Stimulated activated memory B cell treated with anti-CD40 and anti-IgM and Interleukin-4, amounts not matched to agents 10 μg/mL and 1 μg/mL and 100 μg/mL, for 72 hours (primary cell): ENCODE measurements at regions not wholly inside any gene's neighbourhood (a gene's known extent, or its start where the extent isn't known, plus 50 kb on each side); places are given as distances from the start of the nearest gene placed in this dataset.
"Not testable (repeated sequence)": the region's sequence is repeated elsewhere in the genome, so short reads cannot be mapped to it uniquely, and the experiment has no call there.

Experiments used
- ATAC-seq: fragments of 150-1000 bp; cut with Tn5 transposase; 2 replicates; pipeline ENCODE4 v1.10.0; 2021
- H3K27ac Mint-ChIP-seq: one replicate; pipeline ENCODE4 v1.8.0; 2022; ENCODE audit warnings: mild to moderate bottlenecking, mixed read lengths
- H3K27me3 Mint-ChIP-seq: one replicate; pipeline ENCODE4 v1.8.0; 2022; ENCODE audit warnings: mixed read lengths
- H3K36me3 Mint-ChIP-seq: one replicate; pipeline ENCODE4 v1.8.0; 2022; ENCODE audit warnings: mixed read lengths
- H3K4me1 Mint-ChIP-seq: one replicate; pipeline ENCODE4 v1.8.0; 2022; ENCODE audit warnings: mixed read lengths
- H3K4me3 Mint-ChIP-seq: one replicate; pipeline ENCODE4 v1.8.0; 2022; ENCODE audit warnings: mild to moderate bottlenecking, moderate library complexity, mixed read lengths
- H3K9me3 Mint-ChIP-seq: one replicate; pipeline ENCODE4 v1.8.0; 2022; ENCODE audit warnings: mixed read lengths

GRCh38 chr2:48026865-48027264 is 120.6 kb upstream of the FBXO11 start:
- ATAC-seq = no peak
- no peak overlapping the region for H3K4me3 Mint-ChIP-seq
- H3K4me1 Mint-ChIP-seq = no peaks in the 10 kb centered on the region
- H3K27ac Mint-ChIP-seq = no peak overlapping the region
- peaks cover 12% of the 10 kb centered on the region for H3K27me3 Mint-ChIP-seq
- peaks cover 4% of the 10 kb centered on the region for H3K9me3 Mint-ChIP-seq
- H3K36me3 Mint-ChIP-seq = no peaks in the 10 kb centered on the region

- H3K9me3 Mint-ChIP-seq = peaks cover 3% of the 10 kb centered on the region
- H3K4me1 Mint-ChIP-seq = peaks cover 5% of the 10 kb centered on the region
- peaks cover 6% of the 10 kb centered on the region for H3K36me3 Mint-ChIP-seq
- no peaks in the 10 kb centered on the region for H3K27me3 Mint-ChIP-seq
- H3K27ac Mint-ChIP-seq = no peak overlapping the region
- ATAC-seq = no peak
- no peak overlapping the region for H3K4me3 Mint-ChIP-seq
Measured at GRCh38 chr2:48032765-48033164, 126.5 kb upstream of the FBXO11 start.

- H3K27ac Mint-ChIP-seq = no peak overlapping the region
- H3K27me3 Mint-ChIP-seq = peaks cover 5% of the 10 kb centered on the region
- peaks cover 5% of the 10 kb centered on the region for H3K4me1 Mint-ChIP-seq
- ATAC-seq = peak; percentile 39
- H3K4me3 Mint-ChIP-seq = no peak overlapping the region
- peaks cover 3% of the 10 kb centered on the region for H3K9me3 Mint-ChIP-seq
- peaks cover 10% of the 10 kb centered on the region for H3K36me3 Mint-ChIP-seq
Measured at GRCh38 chr2:48034295-48034694, 128.0 kb upstream of the FBXO11 start.

GRCh38 chr2:48036312-48036711 is 130.0 kb upstream of the FBXO11 start:
- Mint-ChIP-seq H3K4me3 (no peak overlapping the region), H3K27me3 (peaks cover 10% of the 10 kb centered on the region), H3K4me1 (peaks cover 5% of the 10 kb centered on the region), H3K36me3 (peaks cover 14% of the 10 kb centered on the region), H3K27ac (no peak overlapping the region), H3K9me3 (peaks cover 7% of the 10 kb centered on the region)
- ATAC-seq = no peak

- Mint-ChIP-seq H3K27me3 (peaks cover 10% of the 10 kb centered on the region), H3K27ac (no peak overlapping the region), H3K9me3 (peaks cover 7% of the 10 kb centered on the region), H3K4me1 (peaks cover 14% of the 10 kb centered on the region), H3K4me3 (no peak overlapping the region), H3K36me3 (peaks cover 14% of the 10 kb centered on the region)
- no peak for ATAC-seq
Measured at GRCh38 chr2:48039209-48039990, 133.1 kb upstream of the FBXO11 start.

- peaks cover 25% of the 10 kb centered on the region for H3K4me1 Mint-ChIP-seq
- no peak for ATAC-seq
- no peak overlapping the region for H3K27ac Mint-ChIP-seq
- H3K9me3 Mint-ChIP-seq = peaks cover 7% of the 10 kb centered on the region
- no peak overlapping the region for H3K4me3 Mint-ChIP-seq
- peaks cover 10% of the 10 kb centered on the region for H3K27me3 Mint-ChIP-seq
- H3K36me3 Mint-ChIP-seq = peaks cover 8% of the 10 kb centered on the region
Measured at GRCh38 chr2:48043131-48043700, 136.9 kb upstream of the FBXO11 start.

- H3K4me1 Mint-ChIP-seq = peaks cover 27% of the 10 kb centered on the region
- H3K27me3 Mint-ChIP-seq = peaks cover 10% of the 10 kb centered on the region
- no peak overlapping the region for H3K4me3 Mint-ChIP-seq
- no peak overlapping the region for H3K27ac Mint-ChIP-seq
- H3K9me3 Mint-ChIP-seq = peaks cover 7% of the 10 kb centered on the region
- no peak for ATAC-seq
- H3K36me3 Mint-ChIP-seq = peaks cover 8% of the 10 kb centered on the region
Measured at GRCh38 chr2:48043746-48044145, 137.4 kb upstream of the FBXO11 start.

GRCh38 chr2:48045613-48046012 is 139.3 kb upstream of the FBXO11 start:
- Mint-ChIP-seq H3K27ac (no peak overlapping the region), H3K4me1 (peaks cover 36% of the 10 kb centered on the region), H3K36me3 (no peaks in the 10 kb centered on the region), H3K9me3 (peaks cover 2% of the 10 kb centered on the region), H3K27me3 (no peaks in the 10 kb centered on the region), H3K4me3 (no peak overlapping the region)
- ATAC-seq = peak; percentile 74

GRCh38 chr2:48048476-48049171 is 142.3 kb upstream of the FBXO11 start:
- H3K27me3 Mint-ChIP-seq = no peaks in the 10 kb centered on the region
- no peaks in the 10 kb centered on the region for H3K36me3 Mint-ChIP-seq
- H3K9me3 Mint-ChIP-seq = peaks cover 2% of the 10 kb centered on the region
- peak; percentile 34 for ATAC-seq
- H3K27ac Mint-ChIP-seq = no peak overlapping the region
- no peak overlapping the region for H3K4me3 Mint-ChIP-seq
- peaks cover 33% of the 10 kb centered on the region for H3K4me1 Mint-ChIP-seq

GRCh38 chr2:48049371-48049770 is 143.1 kb upstream of the FBXO11 start:
- peaks cover 33% of the 10 kb centered on the region for H3K4me1 Mint-ChIP-seq
- H3K27ac Mint-ChIP-seq = no peak overlapping the region
- no peak for ATAC-seq
- H3K4me3 Mint-ChIP-seq = no peak overlapping the region
- peaks cover 2% of the 10 kb centered on the region for H3K9me3 Mint-ChIP-seq
- H3K36me3 Mint-ChIP-seq = no peaks in the 10 kb centered on the region
- no peaks in the 10 kb centered on the region for H3K27me3 Mint-ChIP-seq

- H3K36me3 Mint-ChIP-seq = no peaks in the 10 kb centered on the region
- H3K27ac Mint-ChIP-seq = no peak overlapping the region
- peaks cover 2% of the 10 kb centered on the region for H3K9me3 Mint-ChIP-seq
- H3K4me1 Mint-ChIP-seq = peaks cover 23% of the 10 kb centered on the region
- ATAC-seq = no peak
- no peak overlapping the region for H3K4me3 Mint-ChIP-seq
- no peaks in the 10 kb centered on the region for H3K27me3 Mint-ChIP-seq
Measured at GRCh38 chr2:48050711-48051110, 144.4 kb upstream of the FBXO11 start.

GRCh38 chr2:48059975-48060374 is 153.7 kb upstream of the FBXO11 start:
- H3K27ac Mint-ChIP-seq = no peak overlapping the region
- H3K27me3 Mint-ChIP-seq = no peaks in the 10 kb centered on the region
- H3K4me1 Mint-ChIP-seq = no peaks in the 10 kb centered on the region
- no peak overlapping the region for H3K4me3 Mint-ChIP-seq
- H3K36me3 Mint-ChIP-seq = no peaks in the 10 kb centered on the region
- H3K9me3 Mint-ChIP-seq = peaks cover 3% of the 10 kb centered on the region
- ATAC-seq = no peak

- H3K9me3 Mint-ChIP-seq, H3K36me3 Mint-ChIP-seq, H3K4me3 Mint-ChIP-seq, ATAC-seq, H3K27me3 Mint-ChIP-seq, H3K27ac Mint-ChIP-seq, H3K4me1 Mint-ChIP-seq: not testable (repeated sequence)
Measured at GRCh38 chr2:48061656-48062055, 155.4 kb upstream of the FBXO11 start.

- Mint-ChIP-seq H3K27ac (no peak overlapping the region), H3K4me1 (peaks cover 6% of the 10 kb centered on the region), H3K9me3 (no peaks in the 10 kb centered on the region), H3K4me3 (no peak overlapping the region), H3K36me3 (no peaks in the 10 kb centered on the region), H3K27me3 (no peaks in the 10 kb centered on the region)
- no peak for ATAC-seq
Measured at GRCh38 chr2:48065096-48065495, 158.8 kb upstream of the FBXO11 start.

- Mint-ChIP-seq H3K27me3 (no peaks in the 10 kb centered on the region), H3K4me3 (no peak overlapping the region), H3K36me3 (no peaks in the 10 kb centered on the region), H3K9me3 (no peaks in the 10 kb centered on the region), H3K4me1 (peaks cover 6% of the 10 kb centered on the region), H3K27ac (no peak overlapping the region)
- peak; percentile 73 for ATAC-seq
Measured at GRCh38 chr2:48066000-48066399, 159.7 kb upstream of the FBXO11 start.

GRCh38 chr2:48069769-48070168 is 163.5 kb upstream of the FBXO11 start:
- Mint-ChIP-seq H3K4me1 (peaks cover 6% of the 10 kb centered on the region), H3K36me3 (no peaks in the 10 kb centered on the region), H3K27ac (no peak overlapping the region), H3K9me3 (no peaks in the 10 kb centered on the region), H3K4me3 (no peak overlapping the region), H3K27me3 (peaks cover 8% of the 10 kb centered on the region)
- no peak for ATAC-seq
